ENCODE measurements at regions not wholly inside any gene's neighbourhood (a gene's known extent, or its start where the extent isn't known, plus 50 kb on each side); places are given as distances from the start of the nearest gene placed in this dataset.
A peak's percentile ranks its signal among the peaks of the same experiment; 100 is the strongest.

- DNase-seq = no peak
Measured at GRCh38 chr6:1554141-1554475, 55.6 kb upstream of the FOXC1 start.

DNA sequence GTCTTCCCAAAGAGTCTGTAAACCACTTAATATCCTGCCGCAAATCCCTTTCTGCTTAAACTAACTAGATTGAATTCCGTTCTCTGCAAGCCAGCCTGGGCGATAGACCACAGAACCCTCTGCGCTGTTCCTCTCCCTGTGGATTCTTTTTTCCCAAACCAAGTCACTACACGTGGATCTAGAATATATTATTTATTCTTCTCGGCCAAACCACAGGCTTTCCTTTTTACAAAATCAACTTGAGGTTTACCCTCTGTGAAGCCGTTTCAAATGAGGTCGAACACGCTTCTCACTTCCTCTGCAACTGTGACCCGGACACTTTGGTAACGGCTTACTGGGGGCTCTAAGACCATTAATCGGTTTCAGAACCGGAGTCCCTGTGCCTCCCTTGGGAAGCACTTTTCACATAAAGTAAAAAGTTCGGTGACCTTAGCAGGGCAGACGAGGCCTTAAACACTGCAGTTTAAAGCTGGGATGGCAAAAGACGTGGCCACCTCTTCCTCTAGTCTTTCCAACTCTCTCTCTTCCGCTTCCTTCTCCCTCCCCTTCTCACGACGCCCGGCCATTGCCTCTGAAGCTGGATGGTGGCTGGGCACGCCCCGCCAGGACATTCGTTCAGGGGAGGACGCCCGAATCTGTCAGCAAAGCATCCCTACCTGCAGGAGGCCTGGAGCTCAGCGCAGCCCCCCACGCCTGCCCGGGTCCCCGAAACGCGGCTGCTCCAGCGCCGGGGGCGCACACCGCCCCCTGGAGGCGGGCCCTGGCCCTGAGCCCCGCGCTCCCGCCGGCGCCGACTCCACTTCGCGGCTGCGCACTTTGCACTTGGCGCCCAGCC, 55.0 kb upstream of the FOXC1 start:
- DNase-seq = peak; percentile 88

GRCh38 chr6:1558388-1558787, 51.3 kb upstream of the FOXC1 start:
- no peak for DNase-seq
